ENCODE measurements at regions not wholly inside any gene's neighbourhood (a gene's known extent, or its start where the extent isn't known, plus 50 kb on each side); places are given as distances from the start of the nearest gene placed in this dataset.
"Not testable (repeated sequence)": the region's sequence is repeated elsewhere in the genome, so short reads cannot be mapped to it uniquely, and the experiment has no call there.

DNA sequence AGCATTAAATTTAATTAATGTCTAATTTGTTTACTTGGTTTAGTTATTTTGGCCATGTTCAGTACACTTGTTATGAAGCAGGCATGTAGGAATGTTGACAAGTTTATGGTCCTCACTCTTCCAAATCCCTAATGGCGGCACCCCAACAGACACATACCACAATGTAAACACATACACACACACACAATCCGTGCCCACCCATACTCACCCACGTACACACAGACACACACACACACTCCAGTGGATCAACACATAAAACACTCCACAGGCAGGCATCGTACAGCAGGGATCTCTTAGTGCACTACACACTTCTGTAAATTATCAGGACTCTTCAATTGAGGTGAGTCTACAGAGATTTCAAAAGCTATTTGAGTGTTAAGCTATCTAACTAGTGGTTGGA, 767.5 kb downstream of the FOXD4L6 start:
- H3K4me1 ChIP-seq; H3K27ac ChIP-seq; intact Hi-C loops (cut with DNase I); H3K27me3 ChIP-seq (ENCODE audit: low read depth); H3K4me3 ChIP-seq; ATAC-seq; H3K36me3 ChIP-seq; H3K9me3 ChIP-seq: not testable (repeated sequence)
- DNase-seq = peak; percentile 7

DNA sequence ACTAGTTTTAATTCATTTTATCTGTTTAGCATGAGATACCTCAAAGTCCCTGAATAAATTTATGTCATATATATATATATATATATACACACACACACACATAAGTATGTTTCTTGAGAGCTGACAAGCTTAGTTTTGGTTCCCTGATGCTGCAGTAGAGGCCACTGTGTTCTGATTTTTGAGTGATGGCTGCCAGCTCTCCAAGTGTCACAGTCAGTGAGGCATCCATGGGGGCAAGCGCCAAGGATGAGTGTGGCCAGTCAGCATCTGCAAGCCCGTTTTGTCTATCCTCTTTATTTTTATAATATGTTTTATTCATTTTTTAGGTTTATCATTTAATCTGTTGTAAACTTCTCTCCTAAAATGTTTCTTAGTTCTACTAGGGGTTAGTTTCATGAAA, 797.5 kb downstream of the FOXD4L6 start:
- not testable (repeated sequence) for ATAC-seq, H3K4me1 ChIP-seq, DNase-seq

DNA sequence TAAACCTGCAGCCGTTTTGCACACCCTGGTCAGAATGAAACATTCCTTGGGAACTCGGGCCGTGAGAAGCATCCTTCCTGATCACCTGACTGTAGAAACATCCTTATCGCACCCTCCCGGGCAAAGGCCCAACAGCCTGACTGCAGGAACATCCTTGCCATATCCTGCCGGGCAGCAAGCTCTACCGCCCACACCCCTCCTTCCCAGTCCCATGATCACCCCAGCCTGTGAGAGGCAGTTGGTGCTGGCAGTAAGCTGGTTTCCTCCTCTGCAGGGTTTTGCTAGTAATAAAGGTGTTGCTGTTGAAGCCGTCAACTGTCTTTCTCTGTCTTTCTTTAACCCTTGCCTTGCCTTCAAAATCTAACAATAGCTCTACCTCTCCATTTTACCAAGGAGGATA, 799.6 kb downstream of the FOXD4L6 start:
- DNase-seq; ATAC-seq; H3K27me3 ChIP-seq (ENCODE audit: low read depth); intact Hi-C loops (cut with DNase I); H3K36me3 ChIP-seq; H3K4me3 ChIP-seq; H3K4me1 ChIP-seq; H3K27ac ChIP-seq; H3K9me3 ChIP-seq: not testable (repeated sequence)

More for the DNA sequence above, 797.5 kb downstream of the FOXD4L6 start:
- H3K27ac ChIP-seq; H3K36me3 ChIP-seq; H3K9me3 ChIP-seq; intact Hi-C loops (cut with DNase I); H3K4me3 ChIP-seq; H3K27me3 ChIP-seq (ENCODE audit: low read depth): not testable (repeated sequence)

DNA sequence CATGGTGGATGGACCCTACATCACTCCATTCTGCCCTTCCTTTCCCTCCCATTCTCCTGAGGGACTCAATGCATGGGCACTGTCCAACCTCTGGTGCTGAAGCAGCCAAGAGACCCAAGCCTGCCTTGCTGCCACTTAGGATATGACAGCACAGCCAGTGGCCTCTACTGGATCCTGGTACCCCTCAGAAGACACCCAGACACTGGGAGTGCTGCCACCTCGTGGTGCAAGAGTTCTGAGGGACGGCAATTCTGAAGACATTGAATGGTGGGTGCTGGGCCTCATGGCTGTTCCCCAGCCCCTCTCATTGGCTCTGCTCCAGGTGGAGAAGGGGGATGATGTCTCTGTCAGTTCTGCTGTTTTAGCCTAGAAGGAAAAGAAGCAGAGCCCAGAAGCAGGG, 802.3 kb downstream of the FOXD4L6 start:
- H3K27ac ChIP-seq; H3K27me3 ChIP-seq (ENCODE audit: low read depth); H3K36me3 ChIP-seq; ATAC-seq; H3K4me1 ChIP-seq; intact Hi-C loops (cut with DNase I); H3K9me3 ChIP-seq; H3K4me3 ChIP-seq; DNase-seq: not testable (repeated sequence)

DNA sequence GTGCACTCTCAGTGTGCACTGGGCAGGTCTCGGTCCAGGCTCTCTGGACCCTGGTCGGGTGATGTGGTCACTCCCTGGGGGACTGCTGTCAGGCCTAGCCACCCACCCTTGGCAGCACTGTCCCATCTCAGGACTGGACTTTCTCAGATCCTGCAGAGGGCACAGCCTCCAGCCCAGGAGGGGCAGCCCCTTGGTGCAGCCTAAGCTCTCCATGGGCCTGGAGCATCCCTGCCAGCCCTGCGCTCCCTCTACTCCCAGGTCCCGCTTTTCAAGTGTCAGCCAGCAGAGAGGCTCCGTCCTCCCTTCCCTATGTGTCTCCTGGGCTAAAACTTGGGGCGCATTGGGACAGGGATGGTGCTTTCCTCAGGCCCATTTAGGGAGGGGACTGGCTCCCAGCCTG, 805.8 kb downstream of the FOXD4L6 start:
- peak; percentile 35 for DNase-seq
- H3K4me3 ChIP-seq; intact Hi-C loops (cut with DNase I); H3K27me3 ChIP-seq (ENCODE audit: low read depth); H3K4me1 ChIP-seq; H3K36me3 ChIP-seq; H3K27ac ChIP-seq; ATAC-seq; H3K9me3 ChIP-seq: not testable (repeated sequence)

DNA sequence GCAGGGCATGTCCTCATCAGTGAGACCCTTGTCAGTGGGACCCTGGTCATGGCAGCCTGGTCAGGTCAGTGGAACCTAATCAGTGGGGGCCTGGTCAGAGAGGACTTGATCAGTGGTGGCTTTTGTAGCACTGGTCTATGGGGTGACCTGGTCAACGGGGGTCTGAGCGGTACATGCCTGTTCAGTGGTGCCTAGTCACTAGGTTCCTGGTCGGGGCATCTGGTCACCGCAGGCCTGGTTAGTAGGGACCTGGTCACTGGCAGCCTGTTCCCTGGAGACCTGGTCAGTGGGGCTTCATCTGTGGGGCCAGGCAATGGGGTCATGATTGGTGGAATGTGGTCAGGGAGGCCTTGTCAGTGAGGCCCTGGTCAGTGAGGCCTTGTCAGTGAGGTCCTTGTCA, 806.6 kb downstream of the FOXD4L6 start:
- H3K4me1 ChIP-seq; H3K27me3 ChIP-seq (ENCODE audit: low read depth); DNase-seq; H3K4me3 ChIP-seq; intact Hi-C loops (cut with DNase I); H3K36me3 ChIP-seq; H3K9me3 ChIP-seq; H3K27ac ChIP-seq: not testable (repeated sequence)
- peak; percentile 33 to 68 for ATAC-seq

- H3K36me3 ChIP-seq; H3K27me3 ChIP-seq (ENCODE audit: low read depth); DNase-seq; H3K4me1 ChIP-seq; H3K4me3 ChIP-seq; intact Hi-C loops (cut with DNase I); H3K9me3 ChIP-seq; H3K27ac ChIP-seq: not testable (repeated sequence)
- ATAC-seq = peak in 1 of 2 donors; percentile 61
Measured at GRCh38 chr9:40321204-40321603, 807.3 kb downstream of the FOXD4L6 start.

DNA sequence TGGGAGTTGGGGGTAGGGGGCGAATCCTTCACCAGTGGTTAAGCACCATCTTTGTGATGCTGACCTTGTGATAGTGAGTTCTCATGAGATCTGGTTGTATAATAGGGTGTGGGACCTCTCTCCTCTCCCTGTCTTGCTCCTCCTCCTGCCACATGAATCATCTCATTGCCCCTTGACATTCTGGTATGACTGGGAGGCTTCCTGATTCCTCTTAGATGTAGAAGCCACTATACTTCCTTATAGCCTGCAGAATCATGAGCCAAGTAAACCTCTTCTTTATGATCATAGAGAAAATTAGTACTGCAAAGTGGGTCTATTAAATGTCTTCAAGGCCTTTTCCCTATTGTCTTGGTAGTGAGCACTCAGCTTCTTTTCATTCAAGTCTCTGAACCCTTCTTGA, 813.3 kb downstream of the FOXD4L6 start:
- H3K27me3 ChIP-seq (ENCODE audit: low read depth); H3K27ac ChIP-seq; H3K9me3 ChIP-seq; H3K36me3 ChIP-seq; DNase-seq; H3K4me3 ChIP-seq; ATAC-seq; H3K4me1 ChIP-seq; intact Hi-C loops (cut with DNase I): not testable (repeated sequence)

DNA sequence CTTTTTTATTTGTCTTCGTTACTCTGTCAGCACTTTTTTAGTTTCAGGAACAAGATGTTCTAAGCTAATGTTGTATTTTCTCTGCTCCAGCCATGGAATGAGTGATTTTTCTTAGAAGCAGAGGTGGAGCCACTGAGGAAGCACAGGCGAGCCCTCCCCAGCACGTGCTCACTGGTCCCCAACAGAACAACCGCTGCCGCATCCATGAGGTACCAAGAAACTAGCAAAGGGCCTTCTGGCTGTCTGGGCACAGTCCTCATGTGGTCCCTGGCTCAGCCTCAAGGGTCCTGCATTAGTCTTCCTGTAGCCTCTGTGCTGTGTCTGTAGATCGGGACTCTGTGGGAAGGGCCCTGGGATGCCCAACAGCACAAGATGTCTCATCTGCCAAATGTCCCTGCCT, 838.5 kb downstream of the FOXD4L6 start:
- H3K27ac ChIP-seq; H3K4me3 ChIP-seq; H3K4me1 ChIP-seq; H3K27me3 ChIP-seq (ENCODE audit: low read depth); H3K36me3 ChIP-seq; ATAC-seq; intact Hi-C loops (cut with DNase I); H3K9me3 ChIP-seq: not testable (repeated sequence)
- peak; percentile 11 for DNase-seq
